Heart right ventricle (tissue), 16 donors: ENCODE measurements at regions not wholly inside any gene's neighbourhood (a gene's known extent, or its start where the extent isn't known, plus 50 kb on each side); places are given as distances from the start of the nearest gene placed in this dataset.

Experiments
- ATAC-seq, 8 donors: fragments of 200-7000 bp; cut with Tn5 transposase; one replicate each; pipeline ENCODE4 v1.9.1; 2020; ENCODE audit warnings: mild to moderate bottlenecking in 8 of 8, moderate library complexity in 8 of 8, moderate number of reproducible peaks in 1 of 8
- DNase-seq, 2 donors: peaks; one replicate each; pipeline ENCODE4 v3.0.0-alpha.2; 2020
- H3K27ac ChIP-seq, 10 donors: fragments of 200-600 bp; sonication (generic) in 2 of 10; one replicate each; pipeline versions ENCODE4 v1.5.0 to v1.8.0; 2020 to 2022; ENCODE audit warnings: mild to moderate bottlenecking in 3 of 10
- H3K27me3 ChIP-seq, 7 donors: fragments of 200-600 bp; one replicate each; pipeline ENCODE4 v1.8.0; 2021 to 2022; ENCODE audit warnings: mild to moderate bottlenecking in 2 of 7
- H3K36me3 ChIP-seq, 9 donors: fragments of 200-600 bp; sonication (generic) in 1 of 9; one replicate each; pipeline versions ENCODE4 v1.5.0 to v1.8.0; 2020 to 2022; ENCODE audit warnings: mild to moderate bottlenecking in 2 of 9
- H3K4me1 ChIP-seq, 9 donors: fragments of 200-600 bp; sonication (generic) in 1 of 9; one replicate each; pipeline versions ENCODE4 v1.5.0 to v1.8.0; 2020 to 2022; ENCODE audit warnings: mild to moderate bottlenecking in 4 of 9
- H3K4me3 ChIP-seq, 10 donors: fragments of 200-600 bp; sonication (generic) in 2 of 10; one replicate each; pipeline versions ENCODE4 v1.5.0 to v1.8.0; 2020 to 2022; ENCODE audit warnings: mild to moderate bottlenecking in 7 of 10, moderate library complexity in 2 of 10
- H3K9me3 ChIP-seq, 11 donors: fragments of 200-600 bp in 10 of 11; sonication (generic) in 2 of 11; one replicate each; pipeline versions ENCODE4 v1.5.0 to v1.8.0; 2013 to 2022; ENCODE audit warnings: mild to moderate bottlenecking in 2 of 11, control low read depth in 1 of 11, moderate library complexity in 1 of 11
- WGBS, 2 donors: extraction: QIAGEN DNeasy Blood & Tissue Kit; methylation state at CpG; one replicate each; pipeline ENCODE4 v1.1.7; 2013; ENCODE audit warnings: inconsistent platforms in 1 of 2; 5-methylcytosine and 5-hydroxymethylcytosine counted together
- intact Hi-C, 10 donors: fragments of 100-400 bp; cut with DNase I; formaldehyde crosslinking; loops; one replicate each; pipeline versions ENCODE4 v1.11.1 to v1.14.2; 2022
- TF ChIP-seq, protein P1 (sequence below), 9 donors: fragments of 200-600 bp; sonication (generic) in 2 of 9; IDR thresholded peaks; one replicate each; pipeline versions ENCODE4 v1.5.0 to v1.8.0; 2021 to 2022; ENCODE audit warnings: antibody characterized with exemption in 9 of 9, mild to moderate bottlenecking in 5 of 9, moderate library complexity in 1 of 9
- donor health status: Arrhythmogenic right ventricular cardiomyopathy.
- donor health status: ischemic (EF 13 %, LVEDD 7.1; RV severe dilation, severe dysfunction).
- donor health status: healthy with polysubstance abuse.
- donor health status: DM: no; HTN: yes; CAD: no.
- donor health status: DM: no; HTN: no; CAD: no.
- donor health status: ischemic (EF 25% LVEDD 6.9; RV normal size, moderate dysfunction).
- donor health status: ischemic (EF 25% LVEDD 5.7; RV mildly dilated, moderate dysfunction).
- donor health status: healthy.
- donor health status: DM: yes; HTN: yes; CAD: no.
- donor health status: Ischemic cardiomyopathy.
- donor health status: ischemic (EF 35%, LVEDD 5.7; RV mildly dilated, moderate dysfunction).
- donor health status: nonischemic (EF 11% LVEDD 7.7; RV severe dilation, severe dysfunction).
- donor health status: DM: yes; HTN: yes; CAD: no.
- donor health status: PGD.
- donor health status: ischemic (EF 29% LVEDD 5.4; RV normal size, mild dysfunction).
- donor health status: nonischemic (EF 23%, LVEDD 6.1; RV moderate dilation, normal function).

DNA sequence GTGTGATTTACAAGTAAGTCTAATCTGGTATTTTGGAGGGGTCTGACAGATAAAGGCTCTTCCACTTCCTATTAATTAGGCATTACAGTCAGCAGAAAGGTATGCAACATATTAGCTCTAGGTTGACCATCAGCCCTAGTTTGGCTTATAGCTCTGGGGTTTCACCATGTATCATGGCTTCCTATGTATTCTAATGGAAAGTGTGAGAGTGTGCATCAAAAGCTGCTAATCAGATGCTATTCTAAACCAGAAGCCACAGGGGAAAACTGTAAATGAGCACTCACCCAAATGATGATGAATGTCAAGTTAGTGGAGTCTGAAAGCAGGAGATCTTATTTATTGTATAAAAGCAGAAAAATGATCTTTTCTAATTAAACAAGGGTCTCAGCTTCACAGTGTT, 149.2 kb upstream of the MITF start:
- Histone ChIP-seq H3K4me1 (no peaks in the 10 kb centered on the region), H3K27me3 (no peaks in the 10 kb centered on the region), H3K4me3 (no peak overlapping the region), H3K36me3 (no peaks in the 10 kb centered on the region), H3K27ac (no peak overlapping the region), H3K9me3 (peaks cover 0 to 36% (median 18%) of the 10 kb centered on the region in 11 donors)
- intact Hi-C loops: no loop called here
- ATAC-seq (no peak), DNase-seq (no peak)
- TF ChIP-seq, protein P1, sequence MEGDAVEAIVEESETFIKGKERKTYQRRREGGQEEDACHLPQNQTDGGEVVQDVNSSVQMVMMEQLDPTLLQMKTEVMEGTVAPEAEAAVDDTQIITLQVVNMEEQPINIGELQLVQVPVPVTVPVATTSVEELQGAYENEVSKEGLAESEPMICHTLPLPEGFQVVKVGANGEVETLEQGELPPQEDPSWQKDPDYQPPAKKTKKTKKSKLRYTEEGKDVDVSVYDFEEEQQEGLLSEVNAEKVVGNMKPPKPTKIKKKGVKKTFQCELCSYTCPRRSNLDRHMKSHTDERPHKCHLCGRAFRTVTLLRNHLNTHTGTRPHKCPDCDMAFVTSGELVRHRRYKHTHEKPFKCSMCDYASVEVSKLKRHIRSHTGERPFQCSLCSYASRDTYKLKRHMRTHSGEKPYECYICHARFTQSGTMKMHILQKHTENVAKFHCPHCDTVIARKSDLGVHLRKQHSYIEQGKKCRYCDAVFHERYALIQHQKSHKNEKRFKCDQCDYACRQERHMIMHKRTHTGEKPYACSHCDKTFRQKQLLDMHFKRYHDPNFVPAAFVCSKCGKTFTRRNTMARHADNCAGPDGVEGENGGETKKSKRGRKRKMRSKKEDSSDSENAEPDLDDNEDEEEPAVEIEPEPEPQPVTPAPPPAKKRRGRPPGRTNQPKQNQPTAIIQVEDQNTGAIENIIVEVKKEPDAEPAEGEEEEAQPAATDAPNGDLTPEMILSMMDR (IDR thresholded peaks at IDR 0.05): no peak

GRCh38 chr3:69588170-69588569, 151.1 kb upstream of the MITF start:
- Histone ChIP-seq H3K36me3 (no peaks in the 10 kb centered on the region), H3K9me3 (peaks cover 0 to 36% (median 18%) of the 10 kb centered on the region in 11 donors), H3K27ac (no peak overlapping the region), H3K27me3 (no peaks in the 10 kb centered on the region), H3K4me3 (no peak overlapping the region), H3K4me1 (no peaks in the 10 kb centered on the region)
- no peak for ATAC-seq
- intact Hi-C loops: no loop called here
- no peak for DNase-seq
- TF ChIP-seq, protein P1 (IDR thresholded peaks at IDR 0.05): no peak
- WGBS, 2 donors: 86 to 92% methylated on average over 2 of the region's 2 CpGs

DNA sequence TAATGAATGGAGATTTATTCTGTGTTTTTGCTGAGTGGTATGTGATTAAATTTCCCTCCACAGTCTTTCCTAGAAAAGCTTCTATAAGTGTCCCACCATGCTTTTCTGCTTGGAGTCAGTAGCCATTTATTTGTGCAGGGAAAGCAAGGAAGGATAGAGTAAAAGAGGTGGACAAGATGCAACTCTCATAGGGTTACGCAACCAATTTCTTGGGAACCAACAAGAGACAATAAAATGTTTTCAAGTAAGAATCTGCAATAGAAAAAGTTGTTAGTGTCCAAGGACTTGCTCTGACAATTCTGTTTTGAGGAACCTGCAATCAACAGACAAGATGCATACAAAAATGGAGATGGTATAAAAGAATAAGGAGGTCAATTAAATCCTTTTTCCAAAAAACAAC, 153.8 kb upstream of the MITF start:
- Histone ChIP-seq H3K4me3 (no peak overlapping the region), H3K27me3 (no peaks in the 10 kb centered on the region), H3K27ac (no peak overlapping the region), H3K9me3 (peaks cover 0 to 36% (median 18%) of the 10 kb centered on the region in 11 donors), H3K4me1 (no peaks in the 10 kb centered on the region), H3K36me3 (no peaks in the 10 kb centered on the region)
- DNase-seq (no peak), ATAC-seq (no peak)
- intact Hi-C loops: no loop called here
- TF ChIP-seq, protein P1 (IDR thresholded peaks at IDR 0.05): no peak
- WGBS, 2 donors: 94 to 97% methylated on average over 1 of the region's 1 CpG

GRCh38 chr3:69582044-69582443, 157.2 kb upstream of the MITF start:
- Histone ChIP-seq H3K4me1 (peaks cover 0 to 14% (median 4%) of the 10 kb centered on the region in 9 donors), H3K27ac (no peak overlapping the region), H3K9me3 (peaks cover 0 to 19% (median 9%) of the 10 kb centered on the region in 11 donors), H3K27me3 (peaks cover 0 to 9% (median 0%) of the 10 kb centered on the region in 7 donors), H3K4me3 (no peak overlapping the region), H3K36me3 (no peaks in the 10 kb centered on the region)
- WGBS, 2 donors: 72 to 84% methylated on average over 4 of the region's 4 CpGs
- DNase-seq (no peak), ATAC-seq (no peak)
- intact Hi-C loops: no loop called here
- TF ChIP-seq, protein P1 (IDR thresholded peaks at IDR 0.05): no peak
